NCI-H774 (cell line): ENCODE measurements at regions not wholly inside any gene's neighbourhood (a gene's known extent, or its start where the extent isn't known, plus 50 kb on each side); places are given as distances from the start of the nearest gene placed in this dataset.

Experiments used
- DNase-seq: peaks from one replicate; lab custom pipeline; 2025; lab: John Stamatoyannopoulos, UW

DNA sequence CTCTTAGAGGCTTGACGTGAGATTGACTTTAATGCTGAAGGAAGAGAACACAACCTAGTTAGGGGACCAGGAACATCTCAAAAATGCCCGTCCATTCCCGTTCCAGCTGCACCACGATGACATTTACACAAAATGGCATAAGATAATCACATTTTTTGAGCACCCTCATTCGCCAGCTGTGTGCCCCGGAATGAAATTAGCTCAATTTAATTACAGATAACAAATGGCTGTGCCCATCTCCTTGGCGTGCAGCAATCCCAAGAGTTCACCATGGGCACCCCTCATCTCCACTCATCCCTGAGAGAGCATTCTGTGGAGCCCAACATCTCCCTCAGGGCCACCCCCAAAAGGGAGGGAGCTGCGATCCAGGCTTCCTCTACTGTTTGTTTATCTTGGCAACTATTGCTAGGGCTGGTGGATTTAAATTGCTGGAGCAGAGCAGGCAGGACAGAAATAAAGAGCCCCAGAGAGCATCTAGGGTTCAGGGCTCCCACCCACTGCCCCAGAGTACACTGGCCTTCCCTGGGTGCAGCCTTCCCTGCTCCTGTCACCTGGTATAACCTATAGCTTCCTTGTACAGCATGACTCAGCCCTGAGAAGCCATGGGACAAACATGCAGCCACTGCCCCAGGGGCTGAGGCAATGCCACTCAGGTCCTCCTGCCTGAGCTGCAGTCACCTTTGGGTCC lies 263.5 kb downstream of the ZEB1 start:
- DNase-seq = no peak

- no peak for DNase-seq
Observed at GRCh38 chr10:31581741-31582323, 262.8 kb downstream of the ZEB1 start.

- no peak for DNase-seq
Observed at GRCh38 chr10:31580646-31581045, 261.6 kb downstream of the ZEB1 start.
